Omental fat pad (tissue), 3 donors: ENCODE measurements at regions not wholly inside any gene's neighbourhood (a gene's known extent, or its start where the extent isn't known, plus 50 kb on each side); places are given as distances from the start of the nearest gene placed in this dataset.

Source experiments
- ATAC-seq: fragments of 150-250 bp; one replicate; pipeline ENCODE4 v1.9.1; 2016; ENCODE audit warnings: mild to moderate bottlenecking, moderate library complexity; ENCODE audit not compliant: low FRiP score
- DNase-seq: peaks from one replicate; pipeline ENCODE4 v3.0.0-alpha.2; 2019; ENCODE audit warnings: low spot score
- TF ChIP-seq, protein P1 (sequence below), 3 donors: fragments of 450-650 bp; IDR thresholded peaks; one replicate each; pipeline ENCODE4 v1.5.1; 2016 to 2017; ENCODE audit warnings: antibody characterized with exemption in 3 of 3, mild to moderate bottlenecking in 3 of 3, moderate library complexity in 2 of 3

DNA sequence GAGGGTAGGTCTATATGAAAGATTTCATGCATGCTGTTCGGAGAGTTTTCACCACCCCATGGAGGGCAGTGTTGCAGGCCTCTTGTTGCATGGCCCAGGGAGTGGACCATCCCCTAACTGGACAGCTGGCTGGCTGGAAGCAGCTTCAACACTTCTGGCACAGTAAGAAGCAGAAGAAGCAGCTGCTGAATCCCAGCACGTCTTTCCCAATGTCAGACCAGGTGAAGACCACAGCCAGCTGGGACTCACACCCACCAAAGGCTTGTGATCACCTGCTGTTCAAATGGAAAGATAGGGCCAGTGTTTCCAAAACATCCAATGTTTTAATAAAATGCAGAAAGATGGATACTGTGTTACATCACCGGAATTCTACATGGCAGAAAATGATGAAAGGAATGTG lies 1423.6 kb downstream of the AACS start:
- ATAC-seq, result no peak
- TF ChIP-seq, protein P1, sequence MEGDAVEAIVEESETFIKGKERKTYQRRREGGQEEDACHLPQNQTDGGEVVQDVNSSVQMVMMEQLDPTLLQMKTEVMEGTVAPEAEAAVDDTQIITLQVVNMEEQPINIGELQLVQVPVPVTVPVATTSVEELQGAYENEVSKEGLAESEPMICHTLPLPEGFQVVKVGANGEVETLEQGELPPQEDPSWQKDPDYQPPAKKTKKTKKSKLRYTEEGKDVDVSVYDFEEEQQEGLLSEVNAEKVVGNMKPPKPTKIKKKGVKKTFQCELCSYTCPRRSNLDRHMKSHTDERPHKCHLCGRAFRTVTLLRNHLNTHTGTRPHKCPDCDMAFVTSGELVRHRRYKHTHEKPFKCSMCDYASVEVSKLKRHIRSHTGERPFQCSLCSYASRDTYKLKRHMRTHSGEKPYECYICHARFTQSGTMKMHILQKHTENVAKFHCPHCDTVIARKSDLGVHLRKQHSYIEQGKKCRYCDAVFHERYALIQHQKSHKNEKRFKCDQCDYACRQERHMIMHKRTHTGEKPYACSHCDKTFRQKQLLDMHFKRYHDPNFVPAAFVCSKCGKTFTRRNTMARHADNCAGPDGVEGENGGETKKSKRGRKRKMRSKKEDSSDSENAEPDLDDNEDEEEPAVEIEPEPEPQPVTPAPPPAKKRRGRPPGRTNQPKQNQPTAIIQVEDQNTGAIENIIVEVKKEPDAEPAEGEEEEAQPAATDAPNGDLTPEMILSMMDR (IDR thresholded peaks at IDR 0.05), result no peak
- no peak for DNase-seq

DNA sequence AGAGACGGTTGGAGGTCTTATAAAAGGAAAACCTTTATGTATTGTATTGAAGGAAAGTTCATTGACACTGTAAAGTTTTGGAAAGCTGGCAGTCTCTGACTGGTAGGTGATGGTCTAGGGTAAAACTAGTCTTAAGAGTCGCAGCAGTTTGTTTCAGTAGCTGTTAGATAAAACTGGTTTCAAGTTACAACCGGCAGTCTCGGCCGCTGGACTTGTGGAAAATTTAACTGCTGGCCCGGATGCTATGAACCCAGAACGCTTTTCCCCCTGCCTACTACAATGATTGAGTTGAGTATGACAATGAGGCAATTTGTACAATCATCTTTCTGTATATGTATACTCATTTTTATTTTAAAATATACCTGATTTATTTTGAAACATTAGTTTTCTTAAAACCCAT lies 1426.9 kb downstream of the AACS start:
- ATAC-seq (no peak), DNase-seq (no peak)
- TF ChIP-seq, protein P1 (IDR thresholded peaks at IDR 0.05), result no peak

DNA sequence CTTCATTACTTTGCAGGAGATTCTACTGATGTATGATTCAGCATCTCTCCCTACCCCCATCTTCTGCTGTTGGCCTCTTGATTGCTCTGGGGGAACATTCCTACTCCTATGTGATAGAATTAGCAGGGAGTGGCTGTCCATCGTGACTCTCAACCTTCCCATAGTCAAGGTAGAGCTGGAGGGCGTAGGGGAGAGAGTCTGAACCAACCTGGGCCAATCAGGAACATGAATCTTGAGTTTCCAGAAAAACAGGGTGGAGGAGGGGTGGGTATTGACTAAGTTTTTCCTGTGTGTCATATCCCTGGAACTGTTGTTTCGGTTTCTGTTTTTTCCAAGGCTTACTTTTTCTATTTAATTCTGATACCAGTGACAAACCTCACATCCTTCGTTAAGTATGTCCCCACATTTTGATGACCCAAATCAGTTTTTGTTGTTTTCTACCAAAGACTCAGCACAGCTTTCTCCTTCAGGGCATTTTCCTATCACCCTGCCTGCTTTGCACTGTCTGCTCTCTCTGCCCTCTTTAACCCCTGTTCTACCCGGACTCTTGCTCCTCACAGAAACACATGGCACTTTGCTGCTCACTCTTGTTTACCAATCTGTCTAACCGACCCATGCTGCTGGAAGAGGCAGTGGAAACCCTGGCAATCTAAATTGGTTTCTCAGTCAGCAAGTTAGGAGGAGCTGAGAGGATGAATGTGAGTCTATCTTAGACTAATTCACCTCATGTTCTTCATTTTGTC lies 1428.3 kb downstream of the AACS start:
- ATAC-seq (no peak), DNase-seq (no peak)
- TF ChIP-seq, protein P1 (IDR thresholded peaks at IDR 0.05), result no peak

DNA sequence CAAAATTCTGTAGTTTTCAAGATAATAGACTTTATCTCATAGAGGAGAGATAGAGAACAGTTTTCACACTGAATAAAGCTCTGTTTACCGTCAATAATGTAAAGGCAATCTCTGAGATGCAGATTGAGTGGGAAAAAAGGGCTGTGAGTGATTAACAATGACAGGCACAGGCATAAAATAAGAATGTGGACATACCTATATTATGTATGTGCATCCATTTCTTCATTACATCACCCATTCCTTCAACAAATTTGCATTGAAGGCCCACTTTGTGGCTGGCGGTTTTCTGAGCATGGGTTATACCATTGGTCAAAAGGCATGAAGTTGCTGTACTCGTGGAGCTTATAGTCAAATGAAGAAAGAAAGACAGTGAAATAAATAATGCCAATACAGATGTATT lies 1431.0 kb downstream of the AACS start:
- TF ChIP-seq, protein P1 (IDR thresholded peaks at IDR 0.05), result no peak
- DNase-seq (no peak), ATAC-seq (no peak)

DNA sequence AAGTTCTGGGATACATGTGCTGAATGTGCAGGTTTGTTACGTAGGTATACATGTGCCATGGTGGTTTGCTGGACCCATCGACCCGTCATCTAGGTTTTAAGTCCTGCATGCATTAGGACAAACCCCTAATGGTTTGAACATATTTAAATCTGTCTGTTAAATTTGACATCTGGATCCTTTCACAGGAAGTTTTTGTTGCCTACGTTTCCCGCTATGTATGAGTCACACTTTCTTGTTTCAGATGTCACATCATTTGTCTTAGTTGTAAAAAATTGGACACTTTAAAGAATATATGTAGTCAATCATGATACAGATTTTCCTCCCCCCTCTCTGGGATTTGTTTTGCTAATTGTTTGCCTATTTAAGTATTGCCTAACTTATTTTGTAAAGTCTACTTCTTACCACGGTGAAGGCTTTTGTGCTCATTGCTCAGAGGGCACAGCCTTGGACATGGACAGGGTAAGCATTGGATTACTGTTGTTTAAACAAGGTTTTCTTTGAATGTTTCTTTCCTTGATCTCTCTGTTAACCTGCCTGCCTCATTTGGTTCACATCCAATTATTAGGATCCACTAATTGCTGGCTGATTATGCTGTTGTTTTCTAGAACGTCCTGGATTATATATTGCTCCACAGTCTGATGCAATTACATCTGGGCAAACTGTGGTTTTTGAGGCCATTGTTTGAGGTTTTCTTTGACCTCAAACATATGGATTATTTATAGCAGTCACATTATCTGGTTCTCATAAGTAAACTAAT lies 1441.4 kb downstream of the AACS start:
- ATAC-seq (no peak), DNase-seq (no peak)
- TF ChIP-seq, protein P1 (IDR thresholded peaks at IDR 0.05), result no peak

DNA sequence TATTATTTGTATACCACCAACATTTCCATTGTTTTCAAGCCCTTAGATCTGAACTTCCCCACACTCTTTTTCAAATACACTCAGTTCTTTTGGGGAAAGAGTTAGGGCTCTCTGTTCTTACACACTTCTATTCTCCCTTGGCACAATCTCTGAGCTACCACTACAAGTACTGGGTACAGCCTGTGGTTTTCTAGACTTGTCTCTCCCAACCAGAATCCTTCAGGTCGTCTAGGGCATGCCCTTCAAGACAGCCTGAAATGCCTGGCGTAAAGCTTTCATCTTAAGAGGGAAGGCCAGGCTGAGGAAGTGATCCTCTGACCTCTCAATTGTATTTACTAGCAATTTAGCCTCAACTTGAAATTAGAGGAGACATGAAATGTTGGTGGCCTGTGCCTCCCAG lies 1442.0 kb downstream of the AACS start:
- DNase-seq (no peak), ATAC-seq (no peak)
- TF ChIP-seq, protein P1 (IDR thresholded peaks at IDR 0.05), result no peak

DNA sequence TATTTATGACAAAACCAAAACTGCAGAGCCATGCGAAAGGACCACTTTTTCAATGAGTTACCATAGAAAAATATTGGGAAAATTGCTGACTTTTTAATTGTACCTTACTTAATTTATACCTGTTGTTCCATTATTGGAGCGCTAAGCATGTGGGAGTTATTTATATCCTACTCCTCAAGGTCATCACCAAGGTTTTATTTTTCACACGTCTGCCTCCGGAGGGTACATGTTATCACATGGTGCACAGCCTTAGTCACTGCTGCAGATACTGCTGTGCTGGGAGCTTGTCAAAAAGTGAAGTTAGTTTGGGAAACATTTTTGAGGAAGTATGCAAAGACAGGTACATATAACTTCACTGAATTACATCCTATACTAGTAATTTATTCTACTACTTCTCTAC lies 1444.3 kb downstream of the AACS start:
- ATAC-seq, result no peak
- DNase-seq, result no peak
- TF ChIP-seq, protein P1 (IDR thresholded peaks at IDR 0.05), result no peak
